ENCODE measurements at regions not wholly inside any gene's neighbourhood (a gene's known extent, or its start where the extent isn't known, plus 50 kb on each side); places are given as distances from the start of the nearest gene placed in this dataset.

DNA sequence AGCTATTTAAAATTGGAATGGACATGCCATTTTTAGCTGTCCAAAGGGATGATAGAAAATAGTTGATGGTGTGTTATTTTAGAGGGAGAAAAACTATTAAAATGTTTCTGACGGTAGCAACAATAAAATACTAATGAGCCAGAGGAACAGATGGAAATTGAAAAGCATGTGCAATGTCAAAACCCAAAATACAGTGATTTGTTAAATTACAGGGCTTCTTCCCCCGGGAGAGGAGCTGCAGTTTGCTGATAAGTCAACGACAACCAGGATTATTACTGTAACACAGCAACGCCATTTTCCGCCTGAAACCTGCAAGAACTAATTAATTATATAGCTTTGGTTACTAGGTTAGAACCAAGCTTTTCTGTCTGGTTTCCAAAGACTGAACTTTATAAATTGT lies 179.6 kb upstream of the SPTLC3 start:
- no peak for TF ChIP-seq GATA2 (IDR thresholded peaks at IDR 0.05; ENCODE audit: low read depth, low read length)
- TF ChIP-seq GATA3 (IDR thresholded peaks at IDR 0.05; ENCODE audit: low read depth, low read length) = no peak

Data from SH-SY5Y (cell line).